ENCODE measurements at regions not wholly inside any gene's neighbourhood (a gene's known extent, or its start where the extent isn't known, plus 50 kb on each side); places are given as distances from the start of the nearest gene placed in this dataset.

- TF ChIP-seq CTCF (IDR thresholded peaks at IDR 0.05) (no peak), POLR2A (IDR thresholded peaks at IDR 0.05) (no peak)
Observed at GRCh38 chr4:66297703-66298102, 627.4 kb upstream of the EPHA5 start.
